DOHH2 (cell line): ENCODE measurements at regions not wholly inside any gene's neighbourhood (a gene's known extent, or its start where the extent isn't known, plus 50 kb on each side); places are given as distances from the start of the nearest gene placed in this dataset.

Experiments used
- H3F3A ChIP-seq: fragments of 200-600 bp; sonication (generic), shearing (Covaris generic); 2 replicates; pipeline ENCODE4 v1.6.0; 2016; ENCODE audit warnings: antibody characterized with exemption, mild to moderate bottlenecking; ENCODE audit not compliant: control insufficient read depth, insufficient read depth
- H3K27ac ChIP-seq: fragments of 200-600 bp; sonication (generic); 2 replicates; pipeline ENCODE4 v1.5.1; 2014; ENCODE audit warnings: low read depth, mild to moderate bottlenecking, low read length, moderate library complexity
- H3K27me3 ChIP-seq: fragments of 200-600 bp; sonication (generic); 2 replicates; pipeline ENCODE4 v1.6.1; 2014; ENCODE audit warnings: mild to moderate bottlenecking, low read length, mixed read lengths; ENCODE audit not compliant: control insufficient read depth
- H3K36me3 ChIP-seq: fragments of 200-600 bp; sonication (generic); 2 replicates; pipeline ENCODE4 v1.6.1; 2014; ENCODE audit warnings: mild to moderate bottlenecking, low read length, moderate library complexity, mixed read lengths; ENCODE audit not compliant: control insufficient read depth
- H3K4me1 ChIP-seq: fragments of 200-600 bp; sonication (generic); 2 replicates; pipeline ENCODE4 v1.6.1; 2014; ENCODE audit warnings: mild to moderate bottlenecking, low read length, mixed read lengths; ENCODE audit not compliant: control insufficient read depth
- H3K4me2 ChIP-seq: fragments of 200-600 bp; sonication (generic); 2 replicates; pipeline ENCODE4 v1.6.0; 2014; ENCODE audit warnings: mild to moderate bottlenecking, low read length, moderate library complexity
- H3K4me3 ChIP-seq: fragments of 200-600 bp; sonication (generic); 2 replicates; pipeline ENCODE4 v1.5.1; 2014; ENCODE audit warnings: mild to moderate bottlenecking, low read length, mixed read lengths
- H3K79me2 ChIP-seq: fragments of 200-600 bp; sonication (generic); 2 replicates; pipeline ENCODE4 v1.6.1; 2014; ENCODE audit warnings: mild to moderate bottlenecking, low read length, mixed read lengths; ENCODE audit not compliant: control insufficient read depth
- H3K9me2 ChIP-seq: fragments of 200-600 bp; sonication (generic); replicated peaks from 2 replicates; pipeline ENCODE4 v1.6.1; 2014; ENCODE audit warnings: mild to moderate bottlenecking, low read length, mixed read lengths; ENCODE audit not compliant: control insufficient read depth
- H3K9me3 ChIP-seq: fragments of 200-600 bp; sonication (generic); 2 replicates; pipeline ENCODE4 v1.6.1; 2014; ENCODE audit warnings: antibody characterized with exemption, low read length, mixed read lengths; ENCODE audit not compliant: control insufficient read depth, insufficient read depth
- H4K20me1 ChIP-seq: fragments of 200-600 bp; sonication (generic); 2 replicates; pipeline ENCODE4 v1.6.0; 2014; ENCODE audit warnings: low read depth, mild to moderate bottlenecking, antibody characterized with exemption, low read length, moderate library complexity; ENCODE audit not compliant: control insufficient read depth, insufficient read depth
- CTCF ChIP-seq: fragments of 200-600 bp; sonication (generic); IDR thresholded peaks from one replicate; pipeline ENCODE4 v1.5.1; 2014; ENCODE audit warnings: antibody characterized with exemption, mild to moderate bottlenecking, low read depth, low read length; ENCODE audit not compliant: poor library complexity, severe bottlenecking
- EZH2phosphoT487 ChIP-seq: fragments of 200-600 bp; sonication (generic); IDR thresholded peaks from 2 replicates; pipeline ENCODE4 v1.6.1; 2017; ENCODE audit warnings: borderline replicate concordance, mild to moderate bottlenecking, antibody characterized with exemption, low read length, moderate library complexity, mixed read lengths

GRCh38 chr13:80630685-80631121 lies 289.8 kb upstream of the SPRY2 start:
- no peaks in the 10 kb centered on the region for H3K36me3 ChIP-seq
- TF ChIP-seq EZH2phosphoT487 = no peak

DNA sequence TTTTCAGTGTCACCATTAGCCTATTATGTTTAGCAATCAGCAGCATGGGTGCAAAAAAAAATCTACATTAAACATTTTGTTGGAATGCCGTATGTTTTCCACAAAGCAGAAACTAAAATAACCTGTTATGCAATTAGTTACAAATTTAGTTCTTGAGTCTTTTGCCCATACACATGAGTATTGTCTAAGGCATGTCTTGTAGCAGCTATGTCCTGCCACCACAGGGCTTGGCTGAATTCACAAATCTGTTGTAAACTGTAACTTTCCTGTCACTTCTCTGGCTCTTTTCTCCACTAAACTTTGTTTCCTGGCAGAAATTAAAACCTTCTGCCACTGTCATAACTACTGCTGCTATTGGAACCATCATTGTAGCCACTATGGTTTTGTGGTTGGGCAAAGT lies 277.9 kb upstream of the SPRY2 start:
- H3K79me2 ChIP-seq = no peaks in the 10 kb centered on the region
- H3K27me3 ChIP-seq = no peaks in the 10 kb centered on the region
- TF ChIP-seq EZH2phosphoT487 = no peak
- no peak for TF ChIP-seq CTCF
- H3K4me1 ChIP-seq = no peaks in the 10 kb centered on the region
- H3F3A ChIP-seq = no peaks in the 10 kb centered on the region
- H3K4me2 ChIP-seq = no peak overlapping the region
- no peaks in the 10 kb centered on the region for H3K9me3 ChIP-seq
- no peaks in the 10 kb centered on the region for H3K9me2 ChIP-seq
- H3K4me3 ChIP-seq = no peak overlapping the region
- no peak overlapping the region for H3K27ac ChIP-seq
- no peaks in the 10 kb centered on the region for H4K20me1 ChIP-seq
- no peaks in the 10 kb centered on the region for H3K36me3 ChIP-seq

More at GRCh38 chr13:80630685-80631121, 289.8 kb upstream of the SPRY2 start:
- Histone ChIP-seq H3K9me2 (no peaks in the 10 kb centered on the region), H3K27me3 (no peaks in the 10 kb centered on the region), H4K20me1 (no peaks in the 10 kb centered on the region), H3K27ac (no peak overlapping the region), H3K4me3 (no peak overlapping the region), H3K79me2 (no peaks in the 10 kb centered on the region), H3F3A (no peaks in the 10 kb centered on the region), H3K9me3 (no peaks in the 10 kb centered on the region), H3K4me2 (no peak overlapping the region), H3K4me1 (no peaks in the 10 kb centered on the region)

- no peaks in the 10 kb centered on the region for H3K36me3 ChIP-seq
- TF ChIP-seq EZH2phosphoT487 = no peak
- TF ChIP-seq CTCF = no peak
These were observed 271.9 kb upstream of the SPRY2 start for GRCh38 chr13:80612804-80613203.

GRCh38 chr13:80611310-80611709 lies 270.4 kb upstream of the SPRY2 start:
- no peaks in the 10 kb centered on the region for H3K9me2 ChIP-seq
- H3K27me3 ChIP-seq = no peaks in the 10 kb centered on the region
- no peaks in the 10 kb centered on the region for H3K9me3 ChIP-seq
- no peak overlapping the region for H3K27ac ChIP-seq
- no peaks in the 10 kb centered on the region for H3K4me1 ChIP-seq
- no peak overlapping the region for H3K4me3 ChIP-seq
- H3K4me2 ChIP-seq = no peak overlapping the region
- no peaks in the 10 kb centered on the region for H4K20me1 ChIP-seq
- TF ChIP-seq CTCF (no peak), EZH2phosphoT487 (no peak)
- H3K36me3 ChIP-seq = no peaks in the 10 kb centered on the region
- H3F3A ChIP-seq = no peaks in the 10 kb centered on the region
- no peaks in the 10 kb centered on the region for H3K79me2 ChIP-seq

More at GRCh38 chr13:80612804-80613203, 271.9 kb upstream of the SPRY2 start:
- Histone ChIP-seq H3K4me2 (no peak overlapping the region), H3K9me3 (no peaks in the 10 kb centered on the region), H3K79me2 (no peaks in the 10 kb centered on the region), H3K4me1 (no peaks in the 10 kb centered on the region), H3K27ac (no peak overlapping the region), H4K20me1 (no peaks in the 10 kb centered on the region), H3F3A (no peaks in the 10 kb centered on the region), H3K9me2 (no peaks in the 10 kb centered on the region), H3K27me3 (no peaks in the 10 kb centered on the region), H3K4me3 (no peak overlapping the region)
